Vagina (tissue), 2 donors: ENCODE measurements at regions not wholly inside any gene's neighbourhood (a gene's known extent, or its start where the extent isn't known, plus 50 kb on each side); places are given as distances from the start of the nearest gene placed in this dataset.

Experiments used
- CTCF ChIP-seq, 3 experiments: fragments of 450-650 bp in 2 of 3; fragments of 200-600 bp in 1 of 3; sonication (generic) in 1 of 3; IDR thresholded peaks; one replicate each; pipeline ENCODE4 v1.5.1; 2017 to 2019; ENCODE audit warnings: antibody characterized with exemption in 3 of 3, mild to moderate bottlenecking in 2 of 3, moderate library complexity in 2 of 3
- POLR2A ChIP-seq, 2 donors: fragments of 450-650 bp; IDR thresholded peaks; one replicate each; pipeline ENCODE4 v1.6.1; 2017; ENCODE audit warnings: antibody characterized with exemption in 2 of 2, mild to moderate bottlenecking in 2 of 2, moderate library complexity in 2 of 2
- POLR2AphosphoS5 ChIP-seq, 2 donors: sonication (generic); formaldehyde crosslinking; IDR thresholded peaks; one replicate each; pipeline ENCODE4 v1.9.0; 2017; ENCODE audit warnings: antibody characterized with exemption in 2 of 2, mild to moderate bottlenecking in 2 of 2, low read depth in 1 of 2; ENCODE audit not compliant: insufficient read depth in 1 of 2

- no peak for TF ChIP-seq CTCF (IDR thresholded peaks at IDR 0.05)
- no peak for TF ChIP-seq POLR2A (IDR thresholded peaks at IDR 0.05)
- TF ChIP-seq POLR2AphosphoS5 (IDR thresholded peaks at IDR 0.05; ENCODE audit: insufficient read depth in 1 of 2, low read depth in 1 of 2): no peak
Measured at GRCh38 chr2:146870691-146871090, 974.1 kb upstream of the ACVR2A start.
